MM.1S (cell line): ENCODE measurements at regions not wholly inside any gene's neighbourhood (a gene's known extent, or its start where the extent isn't known, plus 50 kb on each side); places are given as distances from the start of the nearest gene placed in this dataset.

Experiments used
- EZH2 ChIP-seq: fragments of 300-600 bp; sonication (generic); optimal IDR thresholded peaks from 2 replicates; pipeline ENCODE3; 2017; ENCODE audit warnings: low read depth, mild to moderate bottlenecking, antibody characterized with exemption, low read length, mixed read lengths
- EZH2phosphoT487 ChIP-seq: fragments of 300-600 bp; sonication (generic); IDR thresholded peaks from 2 replicates; pipeline ENCODE4 v1.6.1; 2018; ENCODE audit warnings: antibody characterized with exemption, low read length
- TF ChIP-seq, protein P1 (sequence below): fragments of 300-600 bp; sonication (generic); IDR thresholded peaks from 2 replicates; pipeline ENCODE4 v1.5.1; 2016; ENCODE audit warnings: antibody characterized with exemption, low read length, mixed read lengths

DNA sequence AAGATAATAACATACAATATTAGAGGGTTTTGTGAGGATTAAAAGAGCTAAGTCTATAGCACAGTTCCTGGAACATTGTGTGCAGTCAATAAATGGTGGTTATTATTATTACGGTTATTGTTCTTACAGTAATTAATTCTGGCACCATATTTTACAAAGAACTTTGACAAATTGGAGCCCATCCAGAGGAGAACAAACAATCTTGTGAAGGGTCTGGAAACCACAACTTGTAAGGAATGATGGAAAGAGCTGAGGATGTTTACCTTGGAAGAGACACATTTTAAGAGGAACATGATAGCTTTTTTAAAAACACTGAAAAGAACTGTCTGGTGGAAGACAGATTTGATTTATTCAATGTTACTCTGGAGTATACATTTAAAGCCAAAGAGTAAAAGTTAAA, 150.5 kb upstream of the KRR1 start:
- TF ChIP-seq, protein P1, sequence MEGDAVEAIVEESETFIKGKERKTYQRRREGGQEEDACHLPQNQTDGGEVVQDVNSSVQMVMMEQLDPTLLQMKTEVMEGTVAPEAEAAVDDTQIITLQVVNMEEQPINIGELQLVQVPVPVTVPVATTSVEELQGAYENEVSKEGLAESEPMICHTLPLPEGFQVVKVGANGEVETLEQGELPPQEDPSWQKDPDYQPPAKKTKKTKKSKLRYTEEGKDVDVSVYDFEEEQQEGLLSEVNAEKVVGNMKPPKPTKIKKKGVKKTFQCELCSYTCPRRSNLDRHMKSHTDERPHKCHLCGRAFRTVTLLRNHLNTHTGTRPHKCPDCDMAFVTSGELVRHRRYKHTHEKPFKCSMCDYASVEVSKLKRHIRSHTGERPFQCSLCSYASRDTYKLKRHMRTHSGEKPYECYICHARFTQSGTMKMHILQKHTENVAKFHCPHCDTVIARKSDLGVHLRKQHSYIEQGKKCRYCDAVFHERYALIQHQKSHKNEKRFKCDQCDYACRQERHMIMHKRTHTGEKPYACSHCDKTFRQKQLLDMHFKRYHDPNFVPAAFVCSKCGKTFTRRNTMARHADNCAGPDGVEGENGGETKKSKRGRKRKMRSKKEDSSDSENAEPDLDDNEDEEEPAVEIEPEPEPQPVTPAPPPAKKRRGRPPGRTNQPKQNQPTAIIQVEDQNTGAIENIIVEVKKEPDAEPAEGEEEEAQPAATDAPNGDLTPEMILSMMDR = no peak
- TF ChIP-seq EZH2phosphoT487 (no peak), EZH2 (no peak)
